ENCODE measurements at regions not wholly inside any gene's neighbourhood (a gene's known extent, or its start where the extent isn't known, plus 50 kb on each side); places are given as distances from the start of the nearest gene placed in this dataset.

GRCh38 chr16:73874324-73874723, 422.3 kb upstream of the PSMD7 start:
- Histone ChIP-seq H3K9me3 (ENCODE audit: control insufficient read depth, low read depth, low read length) (no peaks in the 10 kb centered on the region), H3K9ac (ENCODE audit: low read length) (no peak overlapping the region), H3K36me3 (ENCODE audit: control insufficient read depth, low read depth, low read length) (no peaks in the 10 kb centered on the region), H3K27me3 (ENCODE audit: control insufficient read depth, insufficient read depth, low read length) (no peaks in the 10 kb centered on the region), H3K27ac (ENCODE audit: low read length) (no peak overlapping the region), H3K4me3 (ENCODE audit: low read length) (no peak overlapping the region), H3K4me1 (ENCODE audit: control insufficient read depth, low read depth, low read length) (no peaks in the 10 kb centered on the region)

DNA sequence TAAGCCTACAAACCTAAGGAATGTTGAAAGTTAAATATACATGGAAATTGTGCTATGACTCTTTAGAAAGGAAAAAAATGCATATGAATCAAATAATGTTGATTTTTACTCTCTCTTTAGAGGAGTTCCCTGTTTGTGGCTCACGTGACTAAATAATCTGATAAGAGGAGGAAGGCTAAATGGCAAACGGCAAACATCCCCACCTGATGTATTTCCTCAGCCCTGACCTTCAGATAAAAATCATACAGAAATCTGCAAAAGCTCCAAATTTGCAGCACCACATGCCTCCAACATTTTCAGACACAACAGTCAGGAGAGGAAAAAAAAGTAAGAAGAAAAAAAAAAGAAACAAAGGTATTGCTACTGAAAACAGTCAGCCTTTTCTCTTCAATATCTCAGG, 423.0 kb upstream of the PSMD7 start:
- Histone ChIP-seq H3K4me1 (ENCODE audit: control insufficient read depth, low read depth, low read length) (no peaks in the 10 kb centered on the region), H3K9me3 (ENCODE audit: control insufficient read depth, low read depth, low read length) (no peaks in the 10 kb centered on the region), H3K27me3 (ENCODE audit: control insufficient read depth, insufficient read depth, low read length) (no peaks in the 10 kb centered on the region), H3K36me3 (ENCODE audit: control insufficient read depth, low read depth, low read length) (no peaks in the 10 kb centered on the region), H3K27ac (ENCODE audit: low read length) (no peak overlapping the region), H3K4me3 (ENCODE audit: low read length) (no peak overlapping the region), H3K9ac (ENCODE audit: low read length) (no peak overlapping the region)

- no peaks in the 10 kb centered on the region for H3K9me3 ChIP-seq (ENCODE audit: control insufficient read depth, low read depth, low read length)
Observed at GRCh38 chr16:73872856-73873255, 423.8 kb upstream of the PSMD7 start.

GRCh38 chr16:73871088-73871733, 425.4 kb upstream of the PSMD7 start:
- H3K27ac ChIP-seq (ENCODE audit: low read length): no peak overlapping the region
- H3K4me1 ChIP-seq (ENCODE audit: control insufficient read depth, low read depth, low read length): no peaks in the 10 kb centered on the region
- H3K27me3 ChIP-seq (ENCODE audit: control insufficient read depth, insufficient read depth, low read length): no peaks in the 10 kb centered on the region

More at GRCh38 chr16:73872856-73873255, 423.8 kb upstream of the PSMD7 start:
- H3K27ac ChIP-seq (ENCODE audit: low read length): no peak overlapping the region
- H3K9ac ChIP-seq (ENCODE audit: low read length): no peak overlapping the region
- H3K36me3 ChIP-seq (ENCODE audit: control insufficient read depth, low read depth, low read length): no peaks in the 10 kb centered on the region
- no peak overlapping the region for H3K4me3 ChIP-seq (ENCODE audit: low read length)
- H3K4me1 ChIP-seq (ENCODE audit: control insufficient read depth, low read depth, low read length): no peaks in the 10 kb centered on the region
- H3K27me3 ChIP-seq (ENCODE audit: control insufficient read depth, insufficient read depth, low read length): no peaks in the 10 kb centered on the region

GRCh38 chr16:73869126-73869525, 427.5 kb upstream of the PSMD7 start:
- Histone ChIP-seq H3K4me3 (ENCODE audit: low read length) (no peak overlapping the region), H3K4me1 (ENCODE audit: control insufficient read depth, low read depth, low read length) (no peaks in the 10 kb centered on the region), H3K27ac (ENCODE audit: low read length) (no peak overlapping the region), H3K36me3 (ENCODE audit: control insufficient read depth, low read depth, low read length) (no peaks in the 10 kb centered on the region), H3K9ac (ENCODE audit: low read length) (no peak overlapping the region), H3K27me3 (ENCODE audit: control insufficient read depth, insufficient read depth, low read length) (no peaks in the 10 kb centered on the region), H3K9me3 (ENCODE audit: control insufficient read depth, low read depth, low read length) (no peaks in the 10 kb centered on the region)

More at GRCh38 chr16:73871088-73871733, 425.4 kb upstream of the PSMD7 start:
- no peaks in the 10 kb centered on the region for H3K36me3 ChIP-seq (ENCODE audit: control insufficient read depth, low read depth, low read length)
- no peaks in the 10 kb centered on the region for H3K9me3 ChIP-seq (ENCODE audit: control insufficient read depth, low read depth, low read length)
- H3K9ac ChIP-seq (ENCODE audit: low read length): no peak overlapping the region
- H3K4me3 ChIP-seq (ENCODE audit: low read length): no peak overlapping the region

- Histone ChIP-seq H3K4me3 (ENCODE audit: low read length) (no peak overlapping the region), H3K9me3 (ENCODE audit: control insufficient read depth, low read depth, low read length) (no peaks in the 10 kb centered on the region), H3K27ac (ENCODE audit: low read length) (no peak overlapping the region)
Observed at GRCh38 chr16:73864868-73865267, 431.7 kb upstream of the PSMD7 start.

GRCh38 chr16:73858326-73858725, 438.3 kb upstream of the PSMD7 start:
- no peaks in the 10 kb centered on the region for H3K27me3 ChIP-seq (ENCODE audit: control insufficient read depth, insufficient read depth, low read length)
- H3K4me3 ChIP-seq (ENCODE audit: low read length): no peak overlapping the region
- H3K36me3 ChIP-seq (ENCODE audit: control insufficient read depth, low read depth, low read length): no peaks in the 10 kb centered on the region
- H3K4me1 ChIP-seq (ENCODE audit: control insufficient read depth, low read depth, low read length): peaks cover 11% of the 10 kb centered on the region
- H3K9me3 ChIP-seq (ENCODE audit: control insufficient read depth, low read depth, low read length): no peaks in the 10 kb centered on the region
- no peak overlapping the region for H3K9ac ChIP-seq (ENCODE audit: low read length)
- H3K27ac ChIP-seq (ENCODE audit: low read length): no peak overlapping the region

More at GRCh38 chr16:73864868-73865267, 431.7 kb upstream of the PSMD7 start:
- Histone ChIP-seq H3K4me1 (ENCODE audit: control insufficient read depth, low read depth, low read length) (peaks cover 6% of the 10 kb centered on the region), H3K36me3 (ENCODE audit: control insufficient read depth, low read depth, low read length) (no peaks in the 10 kb centered on the region), H3K9ac (ENCODE audit: low read length) (no peak overlapping the region), H3K27me3 (ENCODE audit: control insufficient read depth, insufficient read depth, low read length) (no peaks in the 10 kb centered on the region)

GRCh38 chr16:73853968-73854367, 442.6 kb upstream of the PSMD7 start:
- H3K4me1 ChIP-seq (ENCODE audit: control insufficient read depth, low read depth, low read length): no peaks in the 10 kb centered on the region
- no peak overlapping the region for H3K4me3 ChIP-seq (ENCODE audit: low read length)
- H3K36me3 ChIP-seq (ENCODE audit: control insufficient read depth, low read depth, low read length): no peaks in the 10 kb centered on the region
- H3K9me3 ChIP-seq (ENCODE audit: control insufficient read depth, low read depth, low read length): no peaks in the 10 kb centered on the region
- H3K9ac ChIP-seq (ENCODE audit: low read length): no peak overlapping the region
- no peak overlapping the region for H3K27ac ChIP-seq (ENCODE audit: low read length)
- no peaks in the 10 kb centered on the region for H3K27me3 ChIP-seq (ENCODE audit: control insufficient read depth, insufficient read depth, low read length)

DNA sequence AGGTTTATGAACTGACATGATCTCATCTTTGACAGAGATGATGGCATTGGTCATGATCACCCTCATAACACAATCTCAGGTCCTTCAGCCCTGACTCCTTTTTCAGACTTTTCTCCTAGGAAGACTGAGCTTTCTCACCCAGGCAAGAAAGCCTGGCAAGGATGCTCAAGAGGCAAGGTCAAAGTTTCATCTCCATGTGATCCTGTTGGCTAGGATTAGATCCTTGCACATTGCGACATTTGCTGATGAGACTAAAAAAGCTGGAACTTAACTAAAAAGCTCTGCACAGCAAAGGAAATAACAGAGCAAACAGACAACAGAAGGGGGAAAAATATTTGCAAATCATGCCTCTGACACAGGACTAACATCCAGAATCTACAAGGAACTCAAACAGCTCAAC, 444.1 kb upstream of the PSMD7 start:
- no peaks in the 10 kb centered on the region for H3K27me3 ChIP-seq (ENCODE audit: control insufficient read depth, insufficient read depth, low read length)
- no peaks in the 10 kb centered on the region for H3K9me3 ChIP-seq (ENCODE audit: control insufficient read depth, low read depth, low read length)
- no peaks in the 10 kb centered on the region for H3K36me3 ChIP-seq (ENCODE audit: control insufficient read depth, low read depth, low read length)
- H3K9ac ChIP-seq (ENCODE audit: low read length): no peak overlapping the region
- H3K4me1 ChIP-seq (ENCODE audit: control insufficient read depth, low read depth, low read length): no peaks in the 10 kb centered on the region
- H3K4me3 ChIP-seq (ENCODE audit: low read length): no peak overlapping the region
- no peak overlapping the region for H3K27ac ChIP-seq (ENCODE audit: low read length)

DNA sequence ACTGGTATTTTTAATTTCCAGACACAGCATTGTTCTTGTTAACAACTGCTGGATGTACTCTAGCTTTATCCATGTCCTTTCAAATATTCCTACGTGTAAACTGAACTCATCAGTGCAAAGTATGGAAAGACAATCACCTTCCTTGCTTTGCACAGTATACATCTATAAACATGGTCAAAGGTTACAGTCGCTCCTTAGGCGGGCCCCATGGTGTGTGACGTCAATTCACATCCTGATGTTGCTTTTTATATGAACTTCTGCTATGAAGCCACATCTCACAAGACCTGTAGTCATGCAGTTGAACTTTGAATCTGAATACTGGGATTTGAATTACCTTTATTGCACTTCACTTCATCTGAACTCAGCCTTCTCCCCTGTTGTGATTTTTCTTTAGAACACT, 447.6 kb upstream of the PSMD7 start:
- Histone ChIP-seq H3K36me3 (ENCODE audit: control insufficient read depth, low read depth, low read length) (no peaks in the 10 kb centered on the region), H3K4me3 (ENCODE audit: low read length) (no peak overlapping the region), H3K9me3 (ENCODE audit: control insufficient read depth, low read depth, low read length) (no peaks in the 10 kb centered on the region), H3K4me1 (ENCODE audit: control insufficient read depth, low read depth, low read length) (no peaks in the 10 kb centered on the region), H3K27ac (ENCODE audit: low read length) (no peak overlapping the region), H3K9ac (ENCODE audit: low read length) (no peak overlapping the region), H3K27me3 (ENCODE audit: control insufficient read depth, insufficient read depth, low read length) (no peaks in the 10 kb centered on the region)

DNA sequence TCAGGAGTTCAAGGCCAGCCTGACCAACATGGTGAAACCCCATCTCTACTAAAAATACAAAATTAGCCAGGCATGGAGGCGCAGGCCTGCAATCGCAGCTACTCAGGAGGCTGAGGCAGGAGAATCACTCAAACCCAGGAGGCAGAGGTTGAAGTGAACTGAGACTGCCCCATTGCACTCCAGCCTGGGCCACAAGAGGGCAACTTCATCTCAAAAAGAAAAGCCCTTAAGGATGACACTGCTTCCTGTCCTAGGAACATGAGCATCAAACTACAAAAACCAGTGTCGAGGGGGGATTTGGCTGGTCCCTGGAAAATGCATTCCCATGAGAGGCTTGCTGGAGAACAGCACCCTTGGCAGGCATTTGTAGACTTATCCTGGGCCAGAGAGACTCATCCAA, 449.5 kb upstream of the PSMD7 start:
- H3K9me3 ChIP-seq (ENCODE audit: control insufficient read depth, low read depth, low read length): no peaks in the 10 kb centered on the region
- H3K4me3 ChIP-seq (ENCODE audit: low read length): no peak overlapping the region
- H3K27me3 ChIP-seq (ENCODE audit: control insufficient read depth, insufficient read depth, low read length): no peaks in the 10 kb centered on the region
- H3K9ac ChIP-seq (ENCODE audit: low read length): no peak overlapping the region
- H3K36me3 ChIP-seq (ENCODE audit: control insufficient read depth, low read depth, low read length): no peaks in the 10 kb centered on the region
- H3K4me1 ChIP-seq (ENCODE audit: control insufficient read depth, low read depth, low read length): no peaks in the 10 kb centered on the region
- H3K27ac ChIP-seq (ENCODE audit: low read length): no peak overlapping the region

DNA sequence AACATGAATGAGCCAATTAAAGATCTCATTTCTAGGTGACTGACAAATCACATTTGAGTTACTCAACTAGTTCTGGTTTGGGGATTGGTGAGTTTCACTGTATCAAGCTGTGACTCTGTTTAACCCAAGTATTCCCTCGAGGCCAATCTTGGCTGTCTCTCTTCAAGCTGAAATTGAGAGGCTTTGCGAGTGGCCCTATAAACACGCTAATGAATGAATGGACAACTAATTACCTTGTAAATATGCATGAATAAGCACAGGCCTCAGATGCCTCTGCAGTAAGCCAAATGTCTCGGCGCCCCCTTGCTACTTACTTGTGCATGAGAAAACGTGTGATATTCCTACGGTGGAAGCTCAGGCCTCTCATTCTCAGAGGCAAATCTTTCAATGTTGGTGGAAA, 450.3 kb upstream of the PSMD7 start:
- no peaks in the 10 kb centered on the region for H3K9me3 ChIP-seq (ENCODE audit: control insufficient read depth, low read depth, low read length)
- H3K27me3 ChIP-seq (ENCODE audit: control insufficient read depth, insufficient read depth, low read length): no peaks in the 10 kb centered on the region
- no peak overlapping the region for H3K9ac ChIP-seq (ENCODE audit: low read length)
- H3K27ac ChIP-seq (ENCODE audit: low read length): no peak overlapping the region
- H3K4me1 ChIP-seq (ENCODE audit: control insufficient read depth, low read depth, low read length): no peaks in the 10 kb centered on the region
- no peak overlapping the region for H3K4me3 ChIP-seq (ENCODE audit: low read length)
- H3K36me3 ChIP-seq (ENCODE audit: control insufficient read depth, low read depth, low read length): no peaks in the 10 kb centered on the region

All from iPS-18a (cell line).